ENCODE measurements at regions not wholly inside any gene's neighbourhood (a gene's known extent, or its start where the extent isn't known, plus 50 kb on each side); places are given as distances from the start of the nearest gene placed in this dataset.

GRCh38 chr20:24049081-24049480 lies 60.5 kb upstream of the GGTLC1 start:
- Histone ChIP-seq H3K27ac (ENCODE audit: low read length in 2 of 2) (no peak overlapping the region), H3K9ac (ENCODE audit: low read length) (no peak overlapping the region), H3K27me3 (replicated peaks in 1 of 4; ENCODE audit: control extremely low read depth in 1 of 4, control insufficient read depth in 3 of 4, insufficient read depth in 4 of 4, low read length in 3 of 4) (no peaks in the 10 kb centered on the region), H3K79me2 (ENCODE audit: control insufficient read depth, insufficient read depth, low read length) (no peaks in the 10 kb centered on the region), H3K4me3 (ENCODE audit: control extremely low read depth in 1 of 5, extremely low read depth in 1 of 5, insufficient read depth in 1 of 5, low read depth in 2 of 5, low read length in 4 of 5) (no peak overlapping the region), H3K4me1 (ENCODE audit: control insufficient read depth in 2 of 2, insufficient read depth in 2 of 2, low read length in 2 of 2) (no peaks in the 10 kb centered on the region), H3K36me3 (replicated peaks in 1 of 2; ENCODE audit: control extremely low read depth in 1 of 2, control insufficient read depth in 1 of 2, extremely low read depth in 1 of 2, insufficient read depth in 2 of 2, low read length in 1 of 2) (no peaks in the 10 kb centered on the region), H2AFZ (ENCODE audit: insufficient read depth, low read depth, low read length, poor library complexity, severe bottlenecking) (no peak overlapping the region), H3K4me2 (replicated peaks; ENCODE audit: low read depth, low read length, poor library complexity, severe bottlenecking) (no peak overlapping the region), H3K9me3 (ENCODE audit: control extremely low read depth in 1 of 3, control insufficient read depth in 2 of 3, insufficient read depth in 1 of 3, low read length in 2 of 3) (no peaks in the 10 kb centered on the region), H4K20me1 (ENCODE audit: control insufficient read depth, insufficient read depth, low read length, poor library complexity, severe bottlenecking) (no peaks in the 10 kb centered on the region)
- CTCF ChIA-PET, result no interaction called here
- ATAC-seq (ENCODE audit: low read depth), result no peak
- H3K27me3 Mint-ChIP-seq, result no peaks in the 10 kb centered on the region
- no CpG with 5 or more reads among the region's 2 CpGs for WGBS (ENCODE audit: insufficient coverage)
- POLR2A ChIA-PET, result no interaction called here
- intact Hi-C loops (cut with micrococcal nuclease), result no loop called here
- no peaks in the 10 kb centered on the region for H3K4me1 Mint-ChIP-seq
- TF ChIP-seq CTCF (IDR thresholded peaks at IDR 0.05) (no peak), EZH2 (IDR thresholded peaks at IDR 0.05; ENCODE audit: borderline replicate concordance, insufficient read depth, low read depth, low read length, poor library complexity, severe bottlenecking) (no peak)
- no peaks in the 10 kb centered on the region for H3K9me3 Mint-ChIP-seq (ENCODE audit: insufficient read depth)
- DNase-seq, result no peak
- no peak overlapping the region for H3K27ac Mint-ChIP-seq
- no peak overlapping the region for H3K4me3 Mint-ChIP-seq

GRCh38 chr20:24048024-24048611 lies 59.5 kb upstream of the GGTLC1 start:
- Histone ChIP-seq H3K36me3 (replicated peaks in 1 of 2; ENCODE audit: control extremely low read depth in 1 of 2, control insufficient read depth in 1 of 2, extremely low read depth in 1 of 2, insufficient read depth in 2 of 2, low read length in 1 of 2) (no peaks in the 10 kb centered on the region), H3K27me3 (replicated peaks in 1 of 4; ENCODE audit: control extremely low read depth in 1 of 4, control insufficient read depth in 3 of 4, insufficient read depth in 4 of 4, low read length in 3 of 4) (no peaks in the 10 kb centered on the region), H3K27ac (ENCODE audit: low read length in 2 of 2) (no peak overlapping the region), H3K4me2 (replicated peaks; ENCODE audit: low read depth, low read length, poor library complexity, severe bottlenecking) (no peak overlapping the region), H3K9me3 (ENCODE audit: control extremely low read depth in 1 of 3, control insufficient read depth in 2 of 3, insufficient read depth in 1 of 3, low read length in 2 of 3) (no peaks in the 10 kb centered on the region), H2AFZ (ENCODE audit: insufficient read depth, low read depth, low read length, poor library complexity, severe bottlenecking) (no peak overlapping the region), H3K9ac (ENCODE audit: low read length) (no peak overlapping the region), H3K4me3 (ENCODE audit: control extremely low read depth in 1 of 5, extremely low read depth in 1 of 5, insufficient read depth in 1 of 5, low read depth in 2 of 5, low read length in 4 of 5) (no peak overlapping the region), H4K20me1 (ENCODE audit: control insufficient read depth, insufficient read depth, low read length, poor library complexity, severe bottlenecking) (no peaks in the 10 kb centered on the region), H3K4me1 (ENCODE audit: control insufficient read depth in 2 of 2, insufficient read depth in 2 of 2, low read length in 2 of 2) (no peaks in the 10 kb centered on the region), H3K79me2 (ENCODE audit: control insufficient read depth, insufficient read depth, low read length) (no peaks in the 10 kb centered on the region)
- Mint-ChIP-seq H3K4me3 (no peak overlapping the region), H3K9me3 (ENCODE audit: insufficient read depth) (no peaks in the 10 kb centered on the region), H3K27me3 (peaks cover 5% of the 10 kb centered on the region), H3K27ac (no peak overlapping the region), H3K4me1 (no peaks in the 10 kb centered on the region)
- WGBS (ENCODE audit: insufficient coverage), result 97% methylated on average over 7 of the region's 16 CpGs
- ChIA-PET POLR2A (no interaction called here), CTCF (no interaction called here)
- no peak for TF ChIP-seq EZH2 (IDR thresholded peaks at IDR 0.05; ENCODE audit: borderline replicate concordance, insufficient read depth, low read depth, low read length, poor library complexity, severe bottlenecking)
- no peak for DNase-seq
- intact Hi-C loops (cut with micrococcal nuclease), result no loop called here
- ATAC-seq (ENCODE audit: low read depth), result no peak
